OCI-LY3 (cell line): ENCODE measurements at regions not wholly inside any gene's neighbourhood (a gene's known extent, or its start where the extent isn't known, plus 50 kb on each side); places are given as distances from the start of the nearest gene placed in this dataset.

ENCODE experiments used
- H2AFZ ChIP-seq: fragments of 200-600, 300-600 bp; shearing (Covaris generic); 2 replicates; pipeline ENCODE4 v1.6.0; 2014; ENCODE audit warnings: antibody characterized with exemption, low read depth, low read length
- H3K27ac ChIP-seq: fragments of 200-600, 300-600 bp; sonication (generic); 2 replicates; pipeline ENCODE4 v1.5.1; 2014; ENCODE audit warnings: mild to moderate bottlenecking, low read length, moderate library complexity, mixed read lengths
- H3K27me3 ChIP-seq: fragments of 200-600, 300-600 bp; sonication (generic); 2 replicates; pipeline ENCODE4 v1.6.1; 2014; ENCODE audit warnings: low read depth, low read length, mixed read lengths
- H3K36me3 ChIP-seq: fragments of 200-600, 300-600 bp; sonication (generic); replicated peaks from 2 replicates; pipeline ENCODE3; 2014; ENCODE audit warnings: low read depth, low read length, mixed read lengths
- H3K4me1 ChIP-seq: fragments of 300-600, 200-600 bp; sonication (generic); 2 replicates; pipeline ENCODE4 v1.6.1; 2014; ENCODE audit warnings: low read length, mixed read lengths
- H3K4me2 ChIP-seq: fragments of 200-600, 300-600 bp; sonication (generic); 2 replicates; pipeline ENCODE4 v1.6.1; 2014; ENCODE audit warnings: low read length, mixed read lengths
- H3K4me3 ChIP-seq: fragments of 300-600, 200-600 bp; sonication (generic); 2 replicates; pipeline ENCODE4 v1.5.1; 2014; ENCODE audit warnings: antibody characterized with exemption, mild to moderate bottlenecking, low read length, moderate library complexity
- H3K79me2 ChIP-seq: fragments of 300-600, 200-600 bp; shearing (Covaris generic); 2 replicates; pipeline ENCODE4 v1.6.1; 2014; ENCODE audit warnings: mild to moderate bottlenecking, low read length, mixed read lengths
- H3K9ac ChIP-seq: fragments of 300-600, 200-600 bp; shearing (Covaris generic); 2 replicates; pipeline ENCODE4 v1.6.0; 2014; ENCODE audit warnings: mild to moderate bottlenecking, low read length, moderate library complexity
- H3K9me3 ChIP-seq: fragments of 200-600, 300-600 bp; shearing (Covaris generic); 2 replicates; pipeline ENCODE4 v1.6.1; 2014; ENCODE audit warnings: low read length, mixed read lengths; ENCODE audit not compliant: insufficient read depth
- H4K20me1 ChIP-seq: fragments of 200-600, 300-600 bp; sonication (generic); 2 replicates; pipeline ENCODE4 v1.6.1; 2016; ENCODE audit warnings: low read length, mixed read lengths; ENCODE audit not compliant: insufficient read depth
- CTCF ChIP-seq: fragments of 200-600, 300-600 bp; sonication (generic); IDR thresholded peaks from 2 replicates; pipeline ENCODE4 v1.5.1; 2014; ENCODE audit warnings: antibody characterized with exemption, low read length, low read depth
- EZH2phosphoT487 ChIP-seq: fragments of 200-600 bp; shearing (Covaris generic); IDR thresholded peaks from 2 replicates; pipeline ENCODE4 v1.6.1; 2018; ENCODE audit warnings: antibody characterized with exemption, mixed run types, low read depth

GRCh38 chr13:111474136-111475002 lies 153.9 kb downstream of the TEX29 start:
- peaks cover 29% of the 10 kb centered on the region for H3K4me1 ChIP-seq
- H3K27me3 ChIP-seq, result peaks cover 6% of the 10 kb centered on the region; the same call in 1 of the 2 replicates
- H3K9me3 ChIP-seq, result no peaks in the 10 kb centered on the region
- H3K79me2 ChIP-seq, result no peaks in the 10 kb centered on the region
- no peaks in the 10 kb centered on the region for H3K36me3 ChIP-seq
- no peak overlapping the region for H3K4me3 ChIP-seq
- H3K27ac ChIP-seq, result no peak overlapping the region
- H3K4me2 ChIP-seq, result no peak overlapping the region
- TF ChIP-seq CTCF, result peak; percentile 76
- TF ChIP-seq EZH2phosphoT487, result no peak
- no peak overlapping the region for H2AFZ ChIP-seq
- no peaks in the 10 kb centered on the region for H4K20me1 ChIP-seq
- H3K9ac ChIP-seq, result no peak overlapping the region

GRCh38 chr13:111475488-111475887 lies 155.0 kb downstream of the TEX29 start:
- H3K27me3 ChIP-seq, result peaks cover 6% of the 10 kb centered on the region; the same call in 1 of the 2 replicates
- TF ChIP-seq CTCF (no peak), EZH2phosphoT487 (no peak)
- no peak overlapping the region for H3K4me2 ChIP-seq
- no peak overlapping the region for H3K9ac ChIP-seq
- no peaks in the 10 kb centered on the region for H3K9me3 ChIP-seq
- no peak overlapping the region for H3K4me3 ChIP-seq
- no peak overlapping the region for H2AFZ ChIP-seq
- no peaks in the 10 kb centered on the region for H3K36me3 ChIP-seq
- H3K27ac ChIP-seq, result no peak overlapping the region
- H3K4me1 ChIP-seq, result peaks cover 29% of the 10 kb centered on the region
- no peaks in the 10 kb centered on the region for H4K20me1 ChIP-seq
- H3K79me2 ChIP-seq, result no peaks in the 10 kb centered on the region

GRCh38 chr13:111476197-111476596 lies 155.8 kb downstream of the TEX29 start:
- peaks cover 5% of the 10 kb centered on the region; the same call in 1 of the 2 replicates for H3K27me3 ChIP-seq

GRCh38 chr13:111479412-111479811 lies 159.0 kb downstream of the TEX29 start:
- Histone ChIP-seq H3K9ac (no peak overlapping the region), H3K4me1 (no peaks in the 10 kb centered on the region), H3K4me2 (no peak overlapping the region), H4K20me1 (no peaks in the 10 kb centered on the region), H2AFZ (no peak overlapping the region), H3K27me3 (no peaks in the 10 kb centered on the region), H3K4me3 (no peak overlapping the region), H3K36me3 (no peaks in the 10 kb centered on the region), H3K27ac (no peak overlapping the region), H3K9me3 (no peaks in the 10 kb centered on the region), H3K79me2 (no peaks in the 10 kb centered on the region)
- TF ChIP-seq EZH2phosphoT487, result no peak
- TF ChIP-seq CTCF, result no peak

More at GRCh38 chr13:111476197-111476596, 155.8 kb downstream of the TEX29 start:
- Histone ChIP-seq H3K4me3 (no peak overlapping the region), H4K20me1 (no peaks in the 10 kb centered on the region), H3K4me2 (no peak overlapping the region), H3K79me2 (no peaks in the 10 kb centered on the region), H2AFZ (no peak overlapping the region), H3K4me1 (peaks cover 22% of the 10 kb centered on the region), H3K9me3 (no peaks in the 10 kb centered on the region), H3K9ac (no peak overlapping the region), H3K36me3 (no peaks in the 10 kb centered on the region), H3K27ac (no peak overlapping the region)
- TF ChIP-seq EZH2phosphoT487, result no peak
